22Rv1 (cell line): ENCODE measurements at regions not wholly inside any gene's neighbourhood (a gene's known extent, or its start where the extent isn't known, plus 50 kb on each side); places are given as distances from the start of the nearest gene placed in this dataset.

Experiments
- H3K27ac ChIP-seq: fragments of 450-650 bp; 2 replicates; pipeline ENCODE4 v1.5.1; 2017
- ZFX ChIP-seq: fragments of 450-650 bp; IDR thresholded peaks from 2 replicates; pipeline ENCODE4 v1.6.1; 2017; ENCODE audit warnings: antibody characterized with exemption, borderline replicate concordance
- TF ChIP-seq, protein P1 (sequence below): fragments of 450-650 bp; IDR thresholded peaks from 2 replicates; pipeline ENCODE4 v1.5.1; 2017; ENCODE audit warnings: mild to moderate bottlenecking

DNA sequence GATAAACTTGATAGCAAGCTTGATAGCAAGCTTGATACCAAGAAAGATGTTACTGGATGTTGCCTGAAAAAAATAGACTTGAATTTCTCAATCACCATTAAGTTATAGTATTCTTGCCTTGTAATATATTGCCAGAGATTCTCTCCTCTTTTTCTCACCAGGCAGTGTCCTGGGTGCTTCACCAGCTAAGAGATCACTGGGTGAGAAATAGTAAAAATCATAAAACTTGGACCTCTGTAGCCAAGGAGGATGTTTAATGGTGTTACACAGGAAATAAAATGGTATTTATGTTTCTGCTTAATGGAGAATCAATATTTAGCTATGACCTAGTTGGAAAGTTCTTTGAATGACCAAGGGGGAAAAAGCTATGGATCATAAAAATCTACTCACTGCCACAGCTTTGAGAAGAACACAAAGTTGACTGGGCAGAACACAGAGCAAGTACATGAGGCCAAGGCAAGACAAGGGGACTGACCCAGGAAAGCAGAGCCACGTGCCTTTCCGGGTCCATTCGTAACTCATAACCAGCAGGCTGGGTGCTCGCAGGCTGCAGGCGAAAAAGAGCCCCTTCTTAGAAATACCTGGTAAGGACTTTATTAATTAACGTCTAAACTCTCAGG lies 129.4 kb upstream of the HNMT start:
- H3K27ac ChIP-seq: no peak overlapping the region
- TF ChIP-seq, protein P1, sequence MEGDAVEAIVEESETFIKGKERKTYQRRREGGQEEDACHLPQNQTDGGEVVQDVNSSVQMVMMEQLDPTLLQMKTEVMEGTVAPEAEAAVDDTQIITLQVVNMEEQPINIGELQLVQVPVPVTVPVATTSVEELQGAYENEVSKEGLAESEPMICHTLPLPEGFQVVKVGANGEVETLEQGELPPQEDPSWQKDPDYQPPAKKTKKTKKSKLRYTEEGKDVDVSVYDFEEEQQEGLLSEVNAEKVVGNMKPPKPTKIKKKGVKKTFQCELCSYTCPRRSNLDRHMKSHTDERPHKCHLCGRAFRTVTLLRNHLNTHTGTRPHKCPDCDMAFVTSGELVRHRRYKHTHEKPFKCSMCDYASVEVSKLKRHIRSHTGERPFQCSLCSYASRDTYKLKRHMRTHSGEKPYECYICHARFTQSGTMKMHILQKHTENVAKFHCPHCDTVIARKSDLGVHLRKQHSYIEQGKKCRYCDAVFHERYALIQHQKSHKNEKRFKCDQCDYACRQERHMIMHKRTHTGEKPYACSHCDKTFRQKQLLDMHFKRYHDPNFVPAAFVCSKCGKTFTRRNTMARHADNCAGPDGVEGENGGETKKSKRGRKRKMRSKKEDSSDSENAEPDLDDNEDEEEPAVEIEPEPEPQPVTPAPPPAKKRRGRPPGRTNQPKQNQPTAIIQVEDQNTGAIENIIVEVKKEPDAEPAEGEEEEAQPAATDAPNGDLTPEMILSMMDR: no peak
- TF ChIP-seq ZFX: no peak

DNA sequence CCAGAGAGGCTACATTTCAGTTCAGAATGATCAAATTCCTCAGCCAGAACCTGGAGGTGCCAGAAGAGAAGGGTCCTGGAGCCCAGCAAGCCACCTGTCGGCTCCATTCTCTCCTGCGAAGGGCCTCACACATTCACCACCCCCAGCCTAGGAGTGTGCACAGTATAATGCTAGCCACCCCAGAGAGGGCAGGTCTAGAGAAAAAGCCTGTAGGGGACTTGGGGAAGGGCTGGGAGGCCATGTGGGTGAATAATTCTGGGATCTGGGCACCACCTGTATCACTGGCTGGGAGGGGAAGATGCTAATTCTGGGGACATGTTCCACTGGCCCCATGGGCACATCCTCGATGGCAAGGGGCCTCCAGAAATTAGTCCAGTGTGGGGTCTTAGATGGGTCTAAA lies 127.6 kb upstream of the HNMT start:
- H3K27ac ChIP-seq: no peak overlapping the region
- TF ChIP-seq, protein P1: no peak
- TF ChIP-seq ZFX: no peak

DNA sequence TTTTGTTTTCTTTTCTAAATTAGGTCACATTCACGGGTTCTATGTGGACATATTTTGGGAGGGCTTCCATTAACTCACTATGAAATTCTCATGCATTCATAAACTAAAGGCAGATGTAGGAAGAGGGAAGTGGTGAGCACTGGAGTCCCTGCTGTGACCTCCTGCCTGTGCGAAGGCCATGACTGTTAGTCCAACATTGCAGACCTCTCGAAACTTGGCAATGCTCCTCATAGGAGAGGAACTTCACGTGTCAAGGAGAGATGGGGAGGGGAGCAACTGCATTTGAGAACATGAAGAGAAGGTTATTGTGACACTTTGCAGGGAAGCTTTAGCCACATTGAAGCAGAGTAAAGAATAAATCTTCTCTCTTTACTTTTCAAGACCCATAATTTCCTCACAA lies 126.4 kb upstream of the HNMT start:
- no peak overlapping the region for H3K27ac ChIP-seq

DNA sequence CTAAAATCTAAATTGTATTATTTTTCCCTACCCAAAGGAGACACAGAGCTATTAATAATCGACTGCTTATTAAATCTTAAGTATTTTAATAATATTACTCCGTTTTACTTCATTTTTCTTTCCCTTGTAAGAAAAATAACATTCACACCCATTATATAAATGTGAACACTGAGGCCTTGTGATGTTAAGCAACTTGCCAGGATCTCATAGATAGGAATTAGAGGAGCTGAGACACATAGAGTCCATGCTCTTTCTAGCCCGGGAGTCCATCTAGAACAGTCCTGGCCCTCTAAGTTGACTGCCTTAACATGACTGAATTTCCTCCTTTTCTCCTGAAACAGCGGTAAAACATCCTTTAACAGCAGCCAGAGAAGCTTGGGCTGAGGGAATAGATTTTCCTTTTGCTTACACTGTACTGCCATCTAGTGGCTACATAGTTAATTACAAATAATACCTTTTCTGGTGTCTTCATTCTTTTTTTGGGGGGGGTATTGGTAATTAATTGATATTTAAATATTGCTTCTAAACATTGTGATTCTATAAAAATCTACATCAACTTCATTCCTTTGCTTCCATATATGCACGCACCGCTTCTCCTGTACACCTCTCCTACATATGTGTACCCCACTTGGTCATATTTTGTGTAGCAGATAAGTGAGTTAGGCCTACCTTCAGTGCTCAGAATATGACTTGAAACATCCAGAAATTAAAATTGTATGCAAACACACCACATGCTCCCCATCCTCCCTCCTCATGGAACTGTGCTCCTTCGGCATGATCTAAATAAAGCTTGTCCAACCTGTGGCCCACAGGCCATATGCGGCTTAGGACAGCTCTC lies 125.8 kb upstream of the HNMT start:
- no peak for TF ChIP-seq ZFX
- TF ChIP-seq, protein P1: peak; percentile 49
- H3K27ac ChIP-seq: no peak overlapping the region

More for the DNA sequence above, 126.4 kb upstream of the HNMT start:
- TF ChIP-seq ZFX: no peak
- TF ChIP-seq, protein P1: no peak

DNA sequence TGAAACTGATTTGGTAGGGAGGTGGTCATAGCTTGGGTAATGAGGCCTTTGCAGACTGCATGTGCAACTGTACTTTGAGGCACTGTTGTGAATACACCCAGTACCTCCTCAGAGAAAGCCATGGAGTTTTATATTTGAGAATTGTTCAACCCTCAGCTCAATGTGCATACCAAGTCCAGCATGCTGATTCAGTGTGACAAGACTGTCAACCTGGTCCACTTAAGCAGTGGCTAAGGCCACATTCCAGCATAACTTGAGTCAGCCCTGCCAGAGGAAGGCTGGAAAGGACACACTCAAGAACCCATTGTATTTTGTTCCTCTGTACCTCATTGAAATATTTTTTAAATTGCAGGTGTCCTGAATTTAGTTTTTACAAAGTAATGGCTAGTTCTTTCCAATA lies 121.8 kb upstream of the HNMT start:
- TF ChIP-seq, protein P1: no peak
- TF ChIP-seq ZFX: no peak
- no peak overlapping the region for H3K27ac ChIP-seq

DNA sequence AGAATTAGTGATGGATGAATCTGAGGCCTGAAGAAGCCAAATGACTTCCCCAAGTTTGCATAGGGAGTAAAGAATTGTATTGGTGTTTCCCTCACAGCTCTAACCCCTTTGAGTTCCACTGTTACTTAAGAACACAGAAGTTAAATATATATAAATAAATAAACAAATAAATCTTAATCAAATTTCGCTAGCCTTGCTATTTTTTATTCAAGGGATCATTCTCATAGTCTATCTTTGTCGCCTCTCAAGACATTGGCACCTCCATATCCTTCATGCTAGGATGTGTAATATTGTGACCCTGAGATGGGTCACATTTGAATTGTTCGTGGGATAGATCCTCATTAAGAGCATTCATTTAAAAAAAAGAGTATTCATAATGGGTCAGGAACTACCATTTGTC lies 121.3 kb upstream of the HNMT start:
- H3K27ac ChIP-seq: no peak overlapping the region
- no peak for TF ChIP-seq ZFX
- TF ChIP-seq, protein P1: no peak

DNA sequence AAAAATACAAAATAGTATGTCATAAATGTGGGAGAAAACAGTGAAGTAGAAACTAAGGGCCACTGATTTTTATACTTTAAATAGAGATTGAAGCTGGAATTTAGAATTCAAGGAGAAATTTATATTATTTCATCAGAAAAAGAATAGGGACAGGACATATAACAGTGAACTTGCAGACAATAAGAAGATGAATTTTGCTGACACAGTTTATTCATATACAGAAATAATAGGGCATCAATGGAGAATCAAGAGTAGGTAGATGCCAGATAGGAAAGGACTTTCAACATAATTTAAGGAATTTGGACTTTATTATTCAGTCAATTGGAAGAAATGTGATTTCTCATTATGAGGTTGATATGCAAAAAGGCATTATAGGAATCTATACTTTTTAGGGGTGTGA lies 118.9 kb upstream of the HNMT start:
- TF ChIP-seq, protein P1: no peak
- TF ChIP-seq ZFX: no peak
- no peak overlapping the region for H3K27ac ChIP-seq
